Activated CD4-positive, alpha-beta T cell treated with anti-CD3 and anti-CD28 coated beads, Interleukin-2, amount 10 ng/mL, durations not matched to agents 24 days and 14 days (primary cell): ENCODE measurements at regions not wholly inside any gene's neighbourhood (a gene's known extent, or its start where the extent isn't known, plus 50 kb on each side); places are given as distances from the start of the nearest gene placed in this dataset.
"Not testable (repeated sequence)": the region's sequence is repeated elsewhere in the genome, so short reads cannot be mapped to it uniquely, and the experiment has no call there.

Experiments used
- DNase-seq: peaks from one replicate; pipeline ENCODE4 v3.0.0; 2022
- H3K27ac Mint-ChIP-seq: one replicate; pipeline ENCODE4 v1.8.0; 2022; ENCODE audit warnings: mild to moderate bottlenecking, mixed read lengths
- H3K27me3 Mint-ChIP-seq: one replicate; pipeline ENCODE4 v1.8.0; 2022; ENCODE audit warnings: mixed read lengths
- H3K36me3 Mint-ChIP-seq: one replicate; pipeline ENCODE4 v1.8.0; 2022; ENCODE audit warnings: low read depth, mild to moderate bottlenecking, mixed read lengths
- H3K4me1 Mint-ChIP-seq: one replicate; pipeline ENCODE4 v1.8.0; 2021; ENCODE audit warnings: mixed read lengths
- H3K4me3 Mint-ChIP-seq: one replicate; pipeline ENCODE4 v1.8.0; 2022; ENCODE audit warnings: mild to moderate bottlenecking, moderate library complexity, mixed read lengths
- H3K9me3 Mint-ChIP-seq: one replicate; pipeline ENCODE4 v1.8.0; 2021; ENCODE audit warnings: mixed read lengths
- intact Hi-C: fragments of 100-400 bp; cut with micrococcal nuclease; formaldehyde crosslinking; loops from one replicate; pipeline ENCODE4 v1.15.1; 2023

GRCh38 chr14:106792543-106792942 is 1266.2 kb downstream of the TMEM121 start:
- no peak for DNase-seq
- H3K4me1 Mint-ChIP-seq, result peaks cover 5% of the 10 kb centered on the region
- no peaks in the 10 kb centered on the region for H3K9me3 Mint-ChIP-seq
- no peak overlapping the region for H3K4me3 Mint-ChIP-seq
- H3K36me3 Mint-ChIP-seq, result no peaks in the 10 kb centered on the region
- no peak overlapping the region for H3K27ac Mint-ChIP-seq
- H3K27me3 Mint-ChIP-seq, result peaks cover 34% of the 10 kb centered on the region
- intact Hi-C loops, result no loop called here

- H3K4me3 Mint-ChIP-seq, H3K36me3 Mint-ChIP-seq, DNase-seq, H3K27ac Mint-ChIP-seq, H3K9me3 Mint-ChIP-seq, H3K4me1 Mint-ChIP-seq, intact Hi-C loops: not testable (repeated sequence)
- peaks cover 44% of the 10 kb centered on the region for H3K27me3 Mint-ChIP-seq
Measured at GRCh38 chr14:106798166-106798565, 1271.8 kb downstream of the TMEM121 start.

DNA sequence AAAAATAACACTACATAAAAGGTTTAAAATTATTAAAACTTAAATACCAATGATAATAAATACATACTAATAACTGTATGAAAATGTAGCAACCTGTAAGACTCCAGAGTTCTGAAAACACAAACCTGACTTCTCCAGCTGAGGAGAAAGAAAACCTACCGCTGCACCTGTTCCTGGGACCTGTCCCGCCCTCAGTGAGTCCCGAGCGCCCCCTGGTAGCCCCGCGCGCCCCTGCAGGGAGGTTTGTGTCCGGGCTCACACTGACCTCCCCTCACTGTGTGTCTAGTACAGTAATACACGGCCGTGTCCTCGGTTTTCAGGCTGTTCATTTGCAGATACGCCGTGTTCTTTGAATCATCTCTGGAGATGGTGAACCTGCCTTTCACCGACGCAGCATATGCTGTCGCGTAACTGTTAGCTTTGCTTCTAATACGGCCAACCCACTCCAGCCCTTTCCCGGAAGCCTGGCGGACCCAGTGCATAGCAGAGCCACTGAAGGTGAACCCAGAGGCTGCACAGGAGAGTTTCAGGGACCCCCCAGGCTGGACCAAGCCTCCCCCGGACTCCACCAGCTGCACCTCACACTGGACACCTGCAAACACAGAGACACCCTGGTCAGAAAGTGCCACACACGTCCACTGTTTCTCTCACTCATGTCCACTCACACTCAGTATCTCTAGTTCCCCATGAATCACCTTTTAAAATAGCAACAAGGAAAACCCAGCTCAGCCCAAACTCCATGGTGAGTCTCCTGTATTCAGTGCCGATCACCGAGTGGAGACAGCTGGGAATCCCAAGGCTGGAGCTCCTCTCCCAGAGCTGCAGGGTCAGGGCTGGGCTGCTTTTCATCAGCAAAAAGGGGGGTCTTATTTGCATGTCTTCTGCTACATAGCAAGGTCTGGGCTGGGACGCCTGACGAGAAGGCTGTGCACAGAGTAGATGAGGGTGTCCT is 1276.3 kb downstream of the TMEM121 start:
- intact Hi-C loops, result no loop called here
- Mint-ChIP-seq H3K9me3 (no peaks in the 10 kb centered on the region), H3K27ac (no peak overlapping the region), H3K4me1 (no peaks in the 10 kb centered on the region), H3K4me3 (no peak overlapping the region), H3K27me3 (peaks cover 45% of the 10 kb centered on the region), H3K36me3 (no peaks in the 10 kb centered on the region)
- no peak for DNase-seq

GRCh38 chr14:106803379-106803778 is 1277.0 kb downstream of the TMEM121 start:
- no peaks in the 10 kb centered on the region for H3K36me3 Mint-ChIP-seq
- no peaks in the 10 kb centered on the region for H3K4me1 Mint-ChIP-seq
- H3K27ac Mint-ChIP-seq, result no peak overlapping the region
- H3K27me3 Mint-ChIP-seq, result peaks cover 41% of the 10 kb centered on the region
- no peak overlapping the region for H3K4me3 Mint-ChIP-seq
- H3K9me3 Mint-ChIP-seq, result no peaks in the 10 kb centered on the region
- intact Hi-C loops, result no loop called here
- DNase-seq, result no peak

DNA sequence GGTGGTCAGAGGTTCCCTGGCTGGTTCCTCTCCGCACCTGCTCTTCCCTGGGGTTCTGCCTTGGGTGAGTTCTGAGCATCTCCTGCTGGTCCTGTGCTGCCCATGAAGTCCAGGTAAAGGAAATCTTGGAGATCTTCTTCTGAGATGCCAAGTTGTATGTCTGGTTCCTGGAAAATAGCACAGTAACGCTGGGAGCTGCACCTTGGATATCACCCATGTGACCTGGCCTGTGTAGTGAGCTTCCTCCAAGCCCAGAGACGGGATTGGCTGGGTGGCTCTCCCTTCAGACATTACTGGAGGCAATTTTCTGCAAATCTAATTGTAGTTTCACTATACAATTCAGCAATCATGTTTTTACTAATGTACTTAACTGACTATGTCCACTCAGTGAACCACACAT is 1281.1 kb downstream of the TMEM121 start:
- Mint-ChIP-seq H3K36me3 (no peaks in the 10 kb centered on the region), H3K27ac (no peak overlapping the region), H3K27me3 (peaks cover 30% of the 10 kb centered on the region), H3K4me1 (peaks cover 4% of the 10 kb centered on the region), H3K4me3 (no peak overlapping the region), H3K9me3 (no peaks in the 10 kb centered on the region)
- DNase-seq, result no peak
- intact Hi-C loops, result no loop called here

- intact Hi-C loops, result no loop called here
- Mint-ChIP-seq H3K27ac (no peak overlapping the region), H3K27me3 (peaks cover 25% of the 10 kb centered on the region), H3K4me3 (no peak overlapping the region), H3K9me3 (no peaks in the 10 kb centered on the region), H3K4me1 (peaks cover 4% of the 10 kb centered on the region), H3K36me3 (no peaks in the 10 kb centered on the region)
- DNase-seq, result no peak
Measured at GRCh38 chr14:106808458-106808857, 1282.1 kb downstream of the TMEM121 start.

- H3K4me1 Mint-ChIP-seq, result peaks cover 4% of the 10 kb centered on the region
- no peak for DNase-seq
- intact Hi-C loops, result no loop called here
- H3K36me3 Mint-ChIP-seq, result no peaks in the 10 kb centered on the region
- H3K27me3 Mint-ChIP-seq, result peaks cover 21% of the 10 kb centered on the region
- no peak overlapping the region for H3K4me3 Mint-ChIP-seq
- no peaks in the 10 kb centered on the region for H3K9me3 Mint-ChIP-seq
- H3K27ac Mint-ChIP-seq, result no peak overlapping the region
Measured at GRCh38 chr14:106808907-106809306, 1282.5 kb downstream of the TMEM121 start.

DNA sequence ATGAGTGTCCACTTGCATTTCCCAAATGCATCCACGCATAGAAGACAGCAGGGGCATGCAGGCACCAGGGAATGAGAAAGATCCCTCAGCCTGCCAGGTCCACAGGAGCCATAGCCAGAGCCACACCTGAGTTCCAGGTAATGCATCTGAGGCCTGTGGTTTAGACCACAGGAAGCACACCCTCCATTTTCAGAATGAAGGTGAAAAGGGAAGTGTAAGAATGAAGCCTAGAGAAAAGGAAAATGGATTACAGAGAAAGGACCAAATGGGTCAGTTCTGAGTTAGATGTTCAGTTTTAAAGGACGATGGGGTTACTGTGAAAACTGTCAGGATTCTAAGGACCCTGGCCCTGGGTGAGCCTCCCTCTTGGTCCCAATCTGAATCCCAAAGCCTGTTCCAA is 1283.2 kb downstream of the TMEM121 start:
- DNase-seq, result no peak
- intact Hi-C loops, result no loop called here
- Mint-ChIP-seq H3K4me3 (no peak overlapping the region), H3K4me1 (peaks cover 4% of the 10 kb centered on the region), H3K9me3 (no peaks in the 10 kb centered on the region), H3K36me3 (no peaks in the 10 kb centered on the region), H3K27me3 (peaks cover 19% of the 10 kb centered on the region), H3K27ac (no peak overlapping the region)

DNA sequence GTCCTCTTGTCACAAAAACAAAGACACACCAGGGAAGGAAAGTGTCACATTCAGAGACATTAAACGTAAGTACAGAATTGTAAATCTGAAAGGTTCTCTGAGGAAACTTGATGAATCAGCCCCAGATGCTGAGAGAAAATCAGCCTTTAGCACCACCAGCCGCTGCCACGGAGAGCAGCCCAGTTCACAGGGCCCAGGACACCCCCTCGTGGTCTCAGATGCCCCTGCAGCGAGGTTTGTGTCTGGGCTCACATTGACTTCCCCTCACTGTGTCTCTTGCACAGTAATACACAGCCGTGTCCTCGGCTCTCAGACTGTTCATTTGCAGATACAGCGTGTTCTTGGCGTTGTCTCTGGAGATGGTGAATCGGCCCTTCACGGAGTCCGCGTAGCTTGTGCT is 1283.8 kb downstream of the TMEM121 start:
- DNase-seq, H3K9me3 Mint-ChIP-seq, H3K4me1 Mint-ChIP-seq, H3K27ac Mint-ChIP-seq, H3K36me3 Mint-ChIP-seq, intact Hi-C loops, H3K4me3 Mint-ChIP-seq: not testable (repeated sequence)
- H3K27me3 Mint-ChIP-seq, result peaks cover 23% of the 10 kb centered on the region

DNA sequence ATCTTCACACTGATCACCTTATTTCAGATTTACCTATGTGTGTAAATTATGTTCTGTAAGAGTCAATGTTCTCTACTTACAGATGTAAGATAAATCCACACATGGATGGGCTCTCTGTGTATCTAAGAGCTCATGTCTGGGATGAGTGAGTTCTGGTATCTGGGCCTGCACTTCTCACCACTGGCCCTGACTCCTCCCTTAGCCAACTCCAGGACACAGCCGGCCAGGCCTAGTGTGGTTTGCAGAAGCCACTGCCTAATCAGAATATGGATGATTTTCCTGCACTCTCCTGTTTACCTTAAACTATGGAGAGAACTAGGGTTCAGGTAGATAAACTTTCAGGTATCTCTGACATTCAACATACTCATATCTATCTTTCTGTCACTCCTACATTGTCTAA is 1284.8 kb downstream of the TMEM121 start:
- Mint-ChIP-seq H3K4me1 (peaks cover 4% of the 10 kb centered on the region), H3K9me3 (no peaks in the 10 kb centered on the region), H3K4me3 (no peak overlapping the region), H3K27ac (no peak overlapping the region), H3K27me3 (peaks cover 25% of the 10 kb centered on the region), H3K36me3 (no peaks in the 10 kb centered on the region)
- no peak for DNase-seq
- intact Hi-C loops, result no loop called here

DNA sequence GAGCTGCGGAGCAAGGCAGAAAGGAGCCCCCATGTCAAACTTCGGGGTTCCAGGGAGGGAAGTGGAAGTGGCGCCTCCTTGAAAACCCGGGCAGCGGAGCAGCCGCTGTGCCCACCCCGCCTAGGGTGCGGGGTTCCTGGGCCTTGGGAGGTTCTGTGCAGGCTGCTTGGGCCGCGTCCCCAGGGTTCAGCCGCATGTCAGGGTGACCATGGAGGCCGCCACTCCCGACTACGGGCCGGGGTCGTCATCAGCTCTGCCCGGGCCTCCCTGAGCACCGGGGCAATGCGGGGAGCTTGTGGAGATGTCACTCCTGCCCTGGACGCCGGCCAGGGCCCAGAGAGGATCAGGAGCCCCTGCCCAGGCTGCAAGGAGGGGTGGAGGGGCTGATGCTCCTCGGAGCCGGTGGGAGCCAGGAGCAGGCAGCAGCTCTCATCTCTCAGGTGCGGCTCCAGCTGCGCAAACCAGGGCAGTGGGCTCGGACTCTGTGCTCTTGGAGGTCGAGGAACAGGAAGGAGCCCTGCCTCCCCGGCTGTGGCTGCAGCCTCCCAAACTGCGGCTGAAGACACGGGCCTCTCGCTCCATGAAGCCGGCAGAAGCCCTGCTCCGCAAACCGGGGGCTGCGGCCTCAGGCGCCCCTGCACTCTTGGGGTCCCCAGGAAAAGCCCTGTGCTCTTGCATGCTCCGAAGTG is 1286.5 kb downstream of the TMEM121 start:
- no peak overlapping the region for H3K27ac Mint-ChIP-seq
- intact Hi-C loops, result no loop called here
- no peak overlapping the region for H3K4me3 Mint-ChIP-seq
- H3K4me1 Mint-ChIP-seq, result peaks cover 4% of the 10 kb centered on the region
- DNase-seq, result no peak
- no peaks in the 10 kb centered on the region for H3K36me3 Mint-ChIP-seq
- peaks cover 23% of the 10 kb centered on the region for H3K27me3 Mint-ChIP-seq
- no peaks in the 10 kb centered on the region for H3K9me3 Mint-ChIP-seq

DNA sequence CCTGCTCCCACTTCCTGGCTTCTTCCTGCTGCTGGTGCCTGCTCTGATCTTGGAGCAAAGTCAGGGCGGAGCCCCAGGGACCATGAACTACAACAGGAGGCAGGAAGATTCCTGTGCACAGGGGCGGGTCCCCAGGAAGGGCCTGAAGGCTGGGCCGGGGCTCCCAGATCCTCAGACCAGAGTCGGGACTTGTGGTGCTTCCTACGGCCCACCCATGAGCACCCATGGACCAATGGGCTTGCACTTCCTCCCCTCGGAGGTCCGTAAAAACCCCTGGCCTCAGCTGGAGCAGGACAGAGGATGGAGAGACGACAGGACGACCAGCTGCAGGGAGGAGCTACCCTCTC is 1287.1 kb downstream of the TMEM121 start:
- H3K27ac Mint-ChIP-seq, result no peak overlapping the region
- peaks cover 25% of the 10 kb centered on the region for H3K27me3 Mint-ChIP-seq
- H3K36me3 Mint-ChIP-seq, result no peaks in the 10 kb centered on the region
- intact Hi-C loops, result no loop called here
- DNase-seq, result no peak
- H3K9me3 Mint-ChIP-seq, result no peaks in the 10 kb centered on the region
- H3K4me1 Mint-ChIP-seq, result peaks cover 4% of the 10 kb centered on the region
- H3K4me3 Mint-ChIP-seq, result no peak overlapping the region

- H3K4me3 Mint-ChIP-seq, result no peak overlapping the region
- no peak for DNase-seq
- H3K36me3 Mint-ChIP-seq, result no peaks in the 10 kb centered on the region
- no peak overlapping the region for H3K27ac Mint-ChIP-seq
- intact Hi-C loops, result no loop called here
- H3K27me3 Mint-ChIP-seq, result peaks cover 34% of the 10 kb centered on the region
- no peaks in the 10 kb centered on the region for H3K9me3 Mint-ChIP-seq
- H3K4me1 Mint-ChIP-seq, result peaks cover 3% of the 10 kb centered on the region
Measured at GRCh38 chr14:106820119-106820518, 1293.7 kb downstream of the TMEM121 start.

- Mint-ChIP-seq H3K4me1 (peaks cover 3% of the 10 kb centered on the region), H3K27ac (no peak overlapping the region), H3K4me3 (no peak overlapping the region), H3K27me3 (peaks cover 37% of the 10 kb centered on the region), H3K9me3 (no peaks in the 10 kb centered on the region), H3K36me3 (no peaks in the 10 kb centered on the region)
- intact Hi-C loops, result no loop called here
- DNase-seq, result no peak
Measured at GRCh38 chr14:106821119-106821518, 1294.7 kb downstream of the TMEM121 start.
